IMR-90 (cell line): ENCODE measurements at regions not wholly inside any gene's neighbourhood (a gene's known extent, or its start where the extent isn't known, plus 50 kb on each side); places are given as distances from the start of the nearest gene placed in this dataset.

ENCODE experiments used
- ATAC-seq: fragments of 200-7000 bp; cut with Tn5 transposase; 2 replicates; pipeline ENCODE4 v1.9.1; 2020; ENCODE audit warnings: low read depth, mild to moderate bottlenecking, moderate library complexity
- BruUV-seq: library from RNA; stranded (reverse); fragments of 400-500 nt; replicated peaks from 2 replicates; lab custom pipeline; 2021; lab: Mats Ljungman, UMichigan
- CTCF ChIA-PET: fragments of 300-600 bp; formaldehyde crosslinking; extraction: SDS; loops from one replicate; lab custom pipeline; 2021; ENCODE audit warnings: antibody characterized with exemption; lab: Yijun Ruan, JAX
- POLR2A ChIA-PET: fragments of 300-600 bp; sonication (Branson Sonifier 250); formaldehyde crosslinking; loops from one replicate; lab custom pipeline; 2022; ENCODE audit warnings: antibody characterized with exemption; ENCODE audit not compliant: unreplicated experiment; lab: Charles Lee
- DNase-seq: peaks from one replicate; pipeline ENCODE4 v3.0.0; 2013
- H2AFZ ChIP-seq: replicated peaks from 2 replicates; pipeline ENCODE3; 2013; ENCODE audit warnings: low read length, mild to moderate bottlenecking; ENCODE audit not compliant: poor library complexity
- H2AK5ac ChIP-seq: 2 replicates; pipeline ENCODE4 v1.6.1; 2013; ENCODE audit warnings: low read depth, low read length, inconsistent platforms
- H2AK9ac ChIP-seq: replicated peaks from 2 replicates; pipeline ENCODE3; 2013; ENCODE audit warnings: mild to moderate bottlenecking, low read depth, low read length, moderate library complexity; ENCODE audit not compliant: poor library complexity
- H2BK120ac ChIP-seq: 2 replicates; pipeline ENCODE4 v1.6.1; 2013; ENCODE audit warnings: low read depth, low read length, inconsistent platforms
- H2BK15ac ChIP-seq: 3 replicates; pipeline ENCODE4 v1.6.1; 2013; ENCODE audit warnings: low read depth, low read length, inconsistent platforms
- H2BK20ac ChIP-seq: 2 replicates; pipeline ENCODE4 v1.6.1; 2013; ENCODE audit warnings: low read depth, mild to moderate bottlenecking, inconsistent platforms, low read length, moderate library complexity
- H2BK5ac ChIP-seq: 2 replicates; pipeline ENCODE4 v1.6.1; 2013; ENCODE audit warnings: mild to moderate bottlenecking, low read depth, low read length, inconsistent platforms; ENCODE audit not compliant: poor library complexity, severe bottlenecking
- H3K14ac ChIP-seq: replicated peaks from 2 replicates; pipeline ENCODE4 v1.6.1; 2013; ENCODE audit warnings: low read depth, low read length, inconsistent platforms
- H3K18ac ChIP-seq: 2 replicates; pipeline ENCODE4 v1.6.1; 2013; ENCODE audit warnings: low read depth, low read length, control low read depth
- H3K23ac ChIP-seq: 2 replicates; pipeline ENCODE4 v1.6.1; 2013; ENCODE audit warnings: low read depth, low read length, inconsistent platforms
- H3K27ac ChIP-seq: 2 replicates; pipeline ENCODE4 v1.5.1; 2013; ENCODE audit warnings: mild to moderate bottlenecking, control low read depth, low read length; ENCODE audit not compliant: insufficient read depth
- H3K27me3 ChIP-seq: 2 replicates; pipeline ENCODE4 v1.6.1; 2013; ENCODE audit warnings: low read length; ENCODE audit not compliant: control insufficient read depth, insufficient read depth
- H3K36me3 ChIP-seq: 2 replicates; pipeline ENCODE4 v1.6.1; 2013; ENCODE audit warnings: low read length, mixed read lengths; ENCODE audit not compliant: control insufficient read depth, insufficient read depth
- H3K4ac ChIP-seq: 2 replicates; pipeline ENCODE4 v1.6.1; 2013; ENCODE audit warnings: low read depth, low read length, inconsistent platforms
- H3K4me1 ChIP-seq: 2 replicates; pipeline ENCODE4 v1.6.1; 2013; ENCODE audit warnings: low read length, mixed read lengths; ENCODE audit not compliant: control insufficient read depth, insufficient read depth
- H3K4me2 ChIP-seq: 2 replicates; pipeline ENCODE4 v1.6.1; 2013; ENCODE audit warnings: low read depth, mild to moderate bottlenecking, control low read depth, low read length, moderate library complexity
- H3K4me3 ChIP-seq: 2 replicates; pipeline ENCODE4 v1.5.1; 2013; ENCODE audit warnings: low read depth, mild to moderate bottlenecking, control low read depth, low read length, moderate library complexity; ENCODE audit not compliant: insufficient read depth
- H3K56ac ChIP-seq: 2 replicates; pipeline ENCODE4 v1.6.1; 2013; ENCODE audit warnings: low read length, inconsistent platforms; ENCODE audit not compliant: insufficient read depth; ENCODE audit errors: extremely low read depth
- H3K79me1 ChIP-seq, 2 experiments: 2 replicates each; pipeline ENCODE4 v1.6.1; 2013; ENCODE audit warnings: low read length in 2 of 2, inconsistent platforms in 1 of 2, low read depth in 1 of 2
- H3K9ac ChIP-seq: 2 replicates; pipeline ENCODE4 v1.6.1; 2013; ENCODE audit warnings: low read depth, low read length, control low read depth
- H3K9me1 ChIP-seq: 2 replicates; pipeline ENCODE4 v1.6.1; 2013; ENCODE audit warnings: low read length, inconsistent platforms; ENCODE audit not compliant: insufficient read depth
- H3K9me3 ChIP-seq: 2 replicates; pipeline ENCODE4 v1.6.1; 2013; ENCODE audit warnings: low read length; ENCODE audit not compliant: control insufficient read depth, insufficient read depth
- H4K20me1 ChIP-seq: 2 replicates; pipeline ENCODE4 v1.6.1; 2013; ENCODE audit warnings: low read length, inconsistent platforms; ENCODE audit not compliant: insufficient read depth
- H4K5ac ChIP-seq: 2 replicates; pipeline ENCODE4 v1.6.1; 2013; ENCODE audit warnings: mild to moderate bottlenecking, low read depth, low read length, control low read depth
- H4K8ac ChIP-seq, 2 experiments: 2 replicates each; pipeline ENCODE4 v1.6.1; 2013; ENCODE audit warnings: low read depth in 2 of 2, low read length in 2 of 2, control low read depth in 1 of 2, inconsistent platforms in 1 of 2
- H4K91ac ChIP-seq: 2 replicates; pipeline ENCODE4 v1.6.1; 2013; ENCODE audit warnings: low read depth, low read length, inconsistent platforms; ENCODE audit not compliant: insufficient read depth
- CEBPB ChIP-seq: IDR thresholded peaks from 2 replicates; pipeline ENCODE4 v1.6.1; 2012; ENCODE audit warnings: low read depth, low read length, improper control_type of control experiment
- CTCF ChIP-seq: conservative IDR thresholded peaks from 2 replicates; pipeline ENCODE4 v1.5.1; 2012; ENCODE audit warnings: mild to moderate bottlenecking, low read depth, low read length, improper control_type of control experiment
- MAFK ChIP-seq: IDR thresholded peaks from 2 replicates; pipeline ENCODE4 v1.6.1; 2012; ENCODE audit warnings: low read depth, low read length, improper control_type of control experiment
- MAZ ChIP-seq: IDR thresholded peaks from 2 replicates; pipeline ENCODE4 v1.6.1; 2012; ENCODE audit warnings: low read depth, mild to moderate bottlenecking, low read length, improper control_type of control experiment, moderate library complexity, borderline replicate concordance
- RAD21 ChIP-seq: IDR thresholded peaks from 2 replicates; pipeline ENCODE4 v1.6.1; 2012; ENCODE audit warnings: low read length, improper control_type of control experiment
- RFX5 ChIP-seq: IDR thresholded peaks from 2 replicates; pipeline ENCODE4 v1.8.0; 2012; ENCODE audit warnings: low read depth, mild to moderate bottlenecking, low read length, moderate library complexity
- SMC3 ChIP-seq: fragments of 150-350 bp; IDR thresholded peaks from 2 replicates; pipeline ENCODE4 v1.6.1; 2016; ENCODE audit warnings: low read depth, mild to moderate bottlenecking, antibody characterized with exemption, low read length, moderate library complexity
- WGBS, 2 experiments: methylation state at CpG; one replicate each; pipeline versions ENCODE4 v1.1.5 to v1.1.7; 2013; ENCODE audit warnings: missing lambda C conversion rate in 2 of 2; ENCODE audit not compliant: insufficient read length in 1 of 2; ENCODE audit errors: extremely low coverage in 2 of 2; 5-methylcytosine and 5-hydroxymethylcytosine counted together
- dilution Hi-C: fragments of 300-500 bp; cut with HindIII; formaldehyde crosslinking; loops from one replicate; pipeline ENCODE4 v1.14.3; 2018; ENCODE audit warnings: low sequenced_read_pairs; ENCODE audit not compliant: unreplicated experiment
- in situ Hi-C: fragments of 300-500 bp; cut with MboI; formaldehyde crosslinking; loops from 3 replicates; pipeline ENCODE4 v1.14.3; 2019; ENCODE audit warnings: low sequenced_read_pairs, inconsistent platforms, mixed read lengths
- intact Hi-C: fragments of 100-400 bp; cut with micrococcal nuclease; formaldehyde crosslinking; loops from 2 replicates; pipeline ENCODE4 v1.10.0; 2022
- TF ChIP-seq, protein P1 (sequence below): fragments of 150-350 bp; IDR thresholded peaks from 2 replicates; pipeline ENCODE4 v1.6.1; 2017; ENCODE audit warnings: mild to moderate bottlenecking, antibody characterized with exemption, low read length, low read depth

DNA sequence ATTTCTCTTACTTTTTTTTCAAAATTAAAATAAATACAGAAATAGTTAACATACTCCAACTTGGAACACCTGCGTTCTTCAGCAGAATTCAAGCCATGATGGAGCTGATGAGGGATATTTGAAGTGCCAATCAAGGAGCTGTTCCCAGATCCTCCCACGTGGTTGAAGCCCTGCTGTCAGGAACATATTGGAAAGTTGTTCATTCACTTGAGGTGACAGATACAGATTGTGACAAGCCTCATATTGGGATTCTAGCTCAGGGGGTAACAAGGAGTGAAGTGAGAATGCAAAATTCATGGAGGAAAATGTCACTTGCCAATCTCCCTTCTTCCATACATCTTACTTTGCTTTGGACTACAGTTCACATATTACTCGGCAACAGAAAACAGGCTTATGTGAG is 2670.8 kb downstream of the PCDH7 start:
- CTCF ChIA-PET, result no interaction called here
- Histone ChIP-seq H4K20me1 (no peaks in the 10 kb centered on the region), H3K4me2 (no peak overlapping the region), H4K8ac (no peak overlapping the region), H3K9me3 (0 out of 2 replicates have a peak, but pooled peaks cover 3% of the 10 kb centered on the region), H3K27me3 (no peaks in the 10 kb centered on the region), H3K36me3 (no peaks in the 10 kb centered on the region), H2BK15ac (no peak overlapping the region), H3K56ac (no peak overlapping the region), H3K23ac (no peak overlapping the region), H2AFZ (no peak overlapping the region), H2AK5ac (no peak overlapping the region), H2BK120ac (no peak overlapping the region), H3K9ac (no peak overlapping the region), H2AK9ac (no peak overlapping the region), H4K5ac (no peak overlapping the region), H2BK5ac (no peak overlapping the region), H3K4me1 (no peaks in the 10 kb centered on the region), H3K14ac (no peak overlapping the region), H3K79me1 (no peaks in the 10 kb centered on the region), H2BK20ac (no peak overlapping the region), H3K18ac (no peak overlapping the region), H3K4me3 (no peak overlapping the region), H3K4ac (no peak overlapping the region), H3K27ac (no peak overlapping the region), H3K9me1 (no peaks in the 10 kb centered on the region), H4K91ac (no peak overlapping the region)
- TF ChIP-seq CTCF, result no peak
- TF ChIP-seq, protein P1, sequence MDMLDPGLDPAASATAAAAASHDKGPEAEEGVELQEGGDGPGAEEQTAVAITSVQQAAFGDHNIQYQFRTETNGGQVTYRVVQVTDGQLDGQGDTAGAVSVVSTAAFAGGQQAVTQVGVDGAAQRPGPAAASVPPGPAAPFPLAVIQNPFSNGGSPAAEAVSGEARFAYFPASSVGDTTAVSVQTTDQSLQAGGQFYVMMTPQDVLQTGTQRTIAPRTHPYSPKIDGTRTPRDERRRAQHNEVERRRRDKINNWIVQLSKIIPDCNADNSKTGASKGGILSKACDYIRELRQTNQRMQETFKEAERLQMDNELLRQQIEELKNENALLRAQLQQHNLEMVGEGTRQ, result no peak
- TF ChIP-seq CEBPB, result no peak
- no peak for TF ChIP-seq RFX5
- TF ChIP-seq MAFK, result no peak
- no peak for TF ChIP-seq SMC3
- TF ChIP-seq RAD21, result no peak
- no peak for TF ChIP-seq MAZ
- POLR2A ChIA-PET, result no interaction called here
- ATAC-seq (no peak), DNase-seq (no peak)
- intact Hi-C loops (no loop called here), dilution Hi-C loops (no loop called here), in situ Hi-C loops (no loop called here)
- no TSS peak for BruUV-seq
- no CpG with 5 or more reads among the region's 3 CpGs for WGBS, 2 experiments
